GM19395 (cell line): ENCODE measurements at regions not wholly inside any gene's neighbourhood (a gene's known extent, or its start where the extent isn't known, plus 50 kb on each side); places are given as distances from the start of the nearest gene placed in this dataset.
"Not testable (repeated sequence)": the region's sequence is repeated elsewhere in the genome, so short reads cannot be mapped to it uniquely, and the experiment has no call there.

Experiments used
- ATAC-seq: cut with Tn5 transposase; IDR thresholded peaks from one replicate; pipeline ENCODE4 v1.9.1; 2021; ENCODE audit warnings: mild to moderate bottlenecking, moderate library complexity; ENCODE audit not compliant: unreplicated experiment

GRCh38 chr3:24683633-24684384 lies 189.2 kb upstream of the THRB start:
- ATAC-seq: no peak

- no peak for ATAC-seq
Observed at GRCh38 chr3:24684506-24685023, 189.9 kb upstream of the THRB start.

GRCh38 chr3:24686808-24687207 lies 192.2 kb upstream of the THRB start:
- peak; percentile 63 for ATAC-seq

GRCh38 chr3:24687671-24688070 lies 193.0 kb upstream of the THRB start:
- ATAC-seq: no peak

GRCh38 chr3:24688446-24689148 lies 193.9 kb upstream of the THRB start:
- ATAC-seq: no peak

GRCh38 chr3:24689353-24689752 lies 194.7 kb upstream of the THRB start:
- no peak for ATAC-seq

- ATAC-seq: no peak
Observed at GRCh38 chr3:24690777-24691176, 196.1 kb upstream of the THRB start.

- ATAC-seq: not testable (repeated sequence)
Observed at GRCh38 chr3:24699078-24699477, 204.4 kb upstream of the THRB start.

- ATAC-seq: no peak
Observed at GRCh38 chr3:24704496-24704895, 209.8 kb upstream of the THRB start.

- no peak for ATAC-seq
Observed at GRCh38 chr3:24707936-24708335, 213.3 kb upstream of the THRB start.

DNA sequence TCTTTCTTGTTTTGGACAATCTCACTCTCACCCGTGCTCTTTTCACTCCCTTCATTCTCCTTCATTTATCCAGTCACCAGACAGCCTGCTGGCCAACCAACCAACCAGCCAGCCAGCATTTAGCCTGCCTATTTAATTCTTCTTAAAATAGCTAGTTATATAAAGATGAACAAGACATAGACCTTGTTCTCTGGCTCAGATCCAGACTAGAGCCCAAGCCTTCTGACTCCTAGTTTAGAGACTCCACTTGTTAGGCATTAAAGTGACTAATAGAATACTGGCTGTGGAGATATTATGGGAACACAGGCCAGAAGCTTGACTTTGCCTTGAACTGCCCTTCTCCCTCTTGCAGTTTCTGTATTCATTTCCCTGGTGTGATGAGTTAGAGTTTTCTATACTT lies 215.3 kb upstream of the THRB start:
- no peak for ATAC-seq

DNA sequence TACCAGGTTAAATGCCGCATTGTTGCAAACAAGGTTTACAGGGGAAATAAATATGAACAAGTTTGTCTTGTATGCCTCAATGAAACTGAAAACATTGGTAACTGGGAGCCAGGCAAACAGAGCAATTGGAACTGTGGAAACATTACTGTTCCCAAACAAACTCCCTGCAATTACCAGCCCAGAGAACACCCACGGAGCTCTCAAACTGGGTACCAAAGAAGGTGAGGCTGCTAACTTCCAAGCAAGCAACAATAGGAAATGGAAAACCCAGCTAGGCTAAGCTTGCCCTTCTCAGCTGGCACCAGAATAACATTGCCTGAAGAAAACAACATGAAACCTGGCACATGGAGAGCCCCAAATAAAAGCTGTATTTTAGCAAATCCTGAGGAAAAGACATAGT lies 218.9 kb upstream of the THRB start:
- no peak for ATAC-seq

- ATAC-seq: no peak
Observed at GRCh38 chr3:24714436-24714835, 219.8 kb upstream of the THRB start.

DNA sequence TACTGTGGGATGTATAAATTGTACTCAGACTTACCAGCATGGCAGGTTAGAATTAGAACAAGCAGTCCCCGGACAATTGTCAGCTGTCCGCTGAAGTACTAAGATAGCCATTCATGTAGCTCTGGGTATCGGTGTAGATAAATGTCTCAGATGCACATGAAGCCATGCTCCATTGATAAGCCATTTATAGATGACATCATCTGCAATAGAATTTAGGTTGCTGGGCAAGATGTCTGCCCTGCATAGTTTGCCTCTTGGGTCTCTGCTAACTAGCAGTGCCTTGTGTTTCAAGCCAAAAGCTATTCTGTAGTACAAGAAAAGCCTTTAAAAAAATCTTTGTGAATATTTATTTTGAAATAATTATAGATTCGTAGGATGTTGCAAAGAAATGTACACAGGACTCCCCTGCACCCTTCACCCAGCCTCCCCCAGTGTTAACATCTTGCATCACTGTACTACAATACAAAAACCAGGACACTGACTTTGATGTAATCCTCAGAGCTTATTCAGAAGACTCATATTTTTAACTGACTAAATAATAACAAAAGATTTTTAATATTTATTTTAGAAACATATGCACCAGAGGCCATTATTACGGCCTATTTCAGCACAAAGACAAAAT lies 220.6 kb upstream of the THRB start:
- no peak for ATAC-seq

GRCh38 chr3:24722087-24722486 lies 227.4 kb upstream of the THRB start:
- ATAC-seq: no peak

DNA sequence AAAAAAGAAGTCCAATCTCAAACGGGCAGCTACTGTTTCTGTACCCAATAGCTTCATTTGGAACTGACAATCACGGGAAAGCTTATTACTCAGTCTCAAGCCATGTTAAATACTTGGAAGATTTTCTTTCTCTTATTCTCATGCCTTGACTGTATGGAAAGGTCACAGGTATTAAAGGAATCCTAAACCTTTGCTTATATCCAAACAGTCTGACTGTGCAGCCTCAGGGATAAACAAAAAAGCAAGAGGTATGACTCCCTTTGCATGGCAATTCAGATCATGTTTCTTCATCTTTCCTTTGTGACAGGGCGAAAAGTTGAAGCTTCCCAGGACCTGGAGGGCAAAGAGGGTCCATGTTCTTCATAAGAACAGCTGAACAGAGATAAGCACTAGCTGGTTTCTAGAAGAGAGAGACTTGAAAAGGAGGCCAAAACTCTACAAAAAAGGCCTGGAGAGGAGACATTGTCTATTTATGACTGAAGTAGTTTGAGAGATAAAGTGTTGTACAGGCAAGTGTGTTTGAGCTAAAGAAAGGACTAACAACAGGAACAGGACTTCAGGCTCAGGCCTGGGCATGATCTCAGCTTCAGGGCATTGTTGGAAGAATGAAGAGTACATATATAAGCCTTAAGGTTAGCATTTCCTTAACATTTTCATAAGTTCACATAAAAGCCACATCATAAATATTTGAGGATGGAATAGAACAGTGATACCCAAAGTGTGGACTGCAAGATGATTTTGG lies 231.0 kb upstream of the THRB start:
- ATAC-seq: no peak

GRCh38 chr3:24726423-24726822 lies 231.8 kb upstream of the THRB start:
- no peak for ATAC-seq

GRCh38 chr3:24730173-24730572 lies 235.5 kb upstream of the THRB start:
- ATAC-seq: no peak

GRCh38 chr3:24734019-24734418 lies 239.4 kb upstream of the THRB start:
- no peak for ATAC-seq

DNA sequence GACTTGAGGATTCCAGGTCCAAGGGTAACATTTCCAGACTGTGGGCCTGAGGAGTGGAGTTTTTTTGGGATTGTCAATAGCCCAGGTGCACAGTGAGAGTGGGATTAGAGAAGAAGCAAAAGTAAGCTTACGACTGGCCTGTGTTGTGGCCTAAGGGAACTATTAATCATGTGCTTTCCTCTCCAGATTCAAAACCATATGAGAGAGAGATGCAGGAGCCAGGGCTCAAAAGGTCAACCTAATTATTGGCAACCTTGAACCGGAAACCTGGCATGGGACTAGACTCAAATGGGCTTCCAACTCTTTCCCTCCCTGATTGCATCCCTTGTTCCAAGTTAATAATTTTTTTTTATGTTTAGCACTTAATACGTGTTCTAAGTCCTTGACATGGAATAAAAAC lies 242.1 kb upstream of the THRB start:
- no peak for ATAC-seq

DNA sequence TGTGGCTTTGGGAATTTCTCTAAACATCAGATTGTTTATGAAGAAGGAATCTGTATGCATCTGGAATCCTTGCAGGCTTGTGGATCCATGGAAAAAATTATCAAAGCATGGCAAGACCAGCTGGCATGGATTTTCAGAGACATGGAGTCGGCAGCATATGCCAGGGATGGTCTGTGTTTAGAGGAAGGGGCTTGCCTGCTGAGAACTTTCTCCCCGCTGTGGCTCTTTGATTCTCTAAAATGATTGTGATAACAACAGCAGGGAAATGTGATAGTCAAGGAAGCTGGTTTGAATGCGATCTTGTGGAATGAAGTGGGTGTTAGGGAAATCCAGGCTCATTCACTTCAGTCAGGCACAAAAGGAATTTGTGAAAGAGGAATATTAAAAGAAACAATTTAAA lies 245.7 kb upstream of the THRB start:
- no peak for ATAC-seq
